NT2/D1 (cell line): ENCODE measurements at regions not wholly inside any gene's neighbourhood (a gene's known extent, or its start where the extent isn't known, plus 50 kb on each side); places are given as distances from the start of the nearest gene placed in this dataset.

Source experiments
- SUZ12 ChIP-seq: IDR thresholded peaks from 2 replicates; pipeline ENCODE4 v1.6.1; 2011; ENCODE audit not compliant: insufficient read length, insufficient read depth; ENCODE audit errors: extremely low read depth
- YY1 ChIP-seq: IDR thresholded peaks from 2 replicates; pipeline ENCODE4 v1.6.1; 2011; ENCODE audit not compliant: insufficient read length, insufficient read depth
- ZNF274 ChIP-seq: IDR thresholded peaks from 2 replicates; pipeline ENCODE4 v1.6.1; 2011; ENCODE audit warnings: mild to moderate bottlenecking, low read depth, low read length

GRCh38 chr20:62531046-62531838, 55.4 kb upstream of the GATA5 start:
- TF ChIP-seq ZNF274 (no peak), SUZ12 (no peak), YY1 (no peak)
